Neural crest cell (in vitro differentiated cells): ENCODE measurements at regions not wholly inside any gene's neighbourhood (a gene's known extent, or its start where the extent isn't known, plus 50 kb on each side); places are given as distances from the start of the nearest gene placed in this dataset.

Source experiments
- DNase-seq: peaks from one replicate; pipeline ENCODE4 v3.0.0; 2021; ENCODE audit warnings: low read depth, mixed read lengths, low spot score
- H3K27ac Mint-ChIP-seq: one replicate; pipeline ENCODE4 v1.8.0; 2021; ENCODE audit warnings: mild to moderate bottlenecking, mixed read lengths; ENCODE audit not compliant: unreplicated experiment
- H3K27me3 Mint-ChIP-seq: 2 replicates; pipeline ENCODE4 v1.8.0; 2021; ENCODE audit warnings: low read depth, mild to moderate bottlenecking, mixed read lengths
- H3K36me3 Mint-ChIP-seq: 2 replicates; pipeline ENCODE4 v1.8.0; 2021; ENCODE audit warnings: low read depth, mild to moderate bottlenecking, mixed read lengths
- H3K4me1 Mint-ChIP-seq: 2 replicates; pipeline ENCODE4 v1.8.0; 2021; ENCODE audit warnings: mixed read lengths
- H3K4me3 Mint-ChIP-seq: one replicate; pipeline ENCODE4 v1.8.0; 2021; ENCODE audit warnings: mild to moderate bottlenecking, mixed read lengths
- H3K9me3 Mint-ChIP-seq: 2 replicates; pipeline ENCODE4 v1.8.0; 2021; ENCODE audit warnings: mixed read lengths
- CTCF ChIP-seq: fragments of 200-600 bp; sonication (generic); conservative IDR thresholded peaks from 2 replicates; pipeline ENCODE4 v1.5.0; 2021; ENCODE audit warnings: antibody characterized with exemption, mild to moderate bottlenecking

DNA sequence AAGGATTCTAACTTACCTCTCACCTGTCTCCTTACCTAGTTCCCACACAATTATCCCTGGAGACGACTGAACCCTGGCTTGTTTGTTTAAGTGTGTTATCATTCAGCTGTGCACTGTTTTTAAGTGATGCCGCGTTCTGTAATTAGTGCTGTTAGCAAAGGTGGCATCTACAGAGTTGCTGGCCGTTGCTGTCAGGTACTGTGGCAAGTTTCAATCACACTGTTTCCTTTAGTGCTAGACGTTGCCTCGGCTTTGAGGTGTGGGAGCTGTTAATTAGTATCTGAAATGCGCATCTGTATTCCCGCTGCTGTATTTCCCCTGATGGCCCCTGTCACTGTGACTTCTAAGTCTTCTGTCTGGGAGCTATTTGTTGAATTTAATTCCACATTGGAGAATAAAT, 193.8 kb upstream of the GAS1 start:
- no peaks in the 10 kb centered on the region for H3K36me3 Mint-ChIP-seq
- H3K27me3 Mint-ChIP-seq = peaks cover 6% of the 10 kb centered on the region
- H3K27ac Mint-ChIP-seq = no peak overlapping the region
- H3K9me3 Mint-ChIP-seq = peaks cover 4% of the 10 kb centered on the region
- no peak for TF ChIP-seq CTCF
- no peak for DNase-seq
- no peaks in the 10 kb centered on the region for H3K4me1 Mint-ChIP-seq
- no peak overlapping the region for H3K4me3 Mint-ChIP-seq

GRCh38 chr9:87146933-87147332, 199.6 kb upstream of the GAS1 start:
- no peak overlapping the region for H3K4me3 Mint-ChIP-seq
- no peaks in the 10 kb centered on the region for H3K36me3 Mint-ChIP-seq
- TF ChIP-seq CTCF = no peak
- H3K27me3 Mint-ChIP-seq = no peaks in the 10 kb centered on the region
- no peak overlapping the region for H3K27ac Mint-ChIP-seq
- no peak for DNase-seq
- peaks cover 4% of the 10 kb centered on the region for H3K9me3 Mint-ChIP-seq
- H3K4me1 Mint-ChIP-seq = peaks cover 15% of the 10 kb centered on the region

DNA sequence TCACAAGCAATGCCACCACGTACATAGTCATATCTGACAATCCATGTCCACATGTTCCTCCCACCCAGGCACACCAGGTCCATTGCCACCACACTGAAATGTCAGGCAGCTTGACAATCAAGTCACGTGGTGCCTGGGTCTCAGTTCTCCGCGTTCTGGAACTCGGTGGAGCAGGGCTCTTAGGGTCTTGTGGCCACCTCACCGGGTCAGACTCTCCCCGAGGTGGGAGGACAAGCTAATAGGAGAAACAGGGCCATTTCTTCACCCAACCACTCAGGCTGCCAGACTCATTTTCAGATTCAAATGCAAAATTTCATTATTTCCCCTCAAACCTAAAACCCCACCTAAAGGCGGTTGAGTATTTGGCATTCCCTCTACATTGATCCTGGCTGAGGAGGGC, 200.5 kb upstream of the GAS1 start:
- Mint-ChIP-seq H3K4me3 (peak overlapping the region; percentile 80), H3K9me3 (peaks cover 4% of the 10 kb centered on the region), H3K4me1 (peaks cover 18% of the 10 kb centered on the region), H3K27ac (peak overlapping the region; percentile 98), H3K27me3 (no peaks in the 10 kb centered on the region), H3K36me3 (no peaks in the 10 kb centered on the region)
- no peak for TF ChIP-seq CTCF
- DNase-seq = no peak

GRCh38 chr9:87148331-87149104, 201.2 kb upstream of the GAS1 start:
- Mint-ChIP-seq H3K4me1 (peaks cover 18% of the 10 kb centered on the region), H3K27ac (peak overlapping the region; percentile 98), H3K9me3 (peaks cover 4% of the 10 kb centered on the region), H3K27me3 (no peaks in the 10 kb centered on the region), H3K4me3 (peak overlapping the region; percentile 80), H3K36me3 (no peaks in the 10 kb centered on the region)
- peak; percentile 52 for DNase-seq
- TF ChIP-seq CTCF = no peak

- H3K27me3 Mint-ChIP-seq = no peaks in the 10 kb centered on the region
- no peak for TF ChIP-seq CTCF
- peaks cover 4% of the 10 kb centered on the region for H3K9me3 Mint-ChIP-seq
- no peak overlapping the region for H3K27ac Mint-ChIP-seq
- no peak for DNase-seq
- peaks cover 18% of the 10 kb centered on the region for H3K4me1 Mint-ChIP-seq
- no peaks in the 10 kb centered on the region for H3K36me3 Mint-ChIP-seq
- no peak overlapping the region for H3K4me3 Mint-ChIP-seq
Measured at GRCh38 chr9:87149799-87150198, 202.5 kb upstream of the GAS1 start.
